ENCODE measurements at regions not wholly inside any gene's neighbourhood (a gene's known extent, or its start where the extent isn't known, plus 50 kb on each side); places are given as distances from the start of the nearest gene placed in this dataset.

DNA sequence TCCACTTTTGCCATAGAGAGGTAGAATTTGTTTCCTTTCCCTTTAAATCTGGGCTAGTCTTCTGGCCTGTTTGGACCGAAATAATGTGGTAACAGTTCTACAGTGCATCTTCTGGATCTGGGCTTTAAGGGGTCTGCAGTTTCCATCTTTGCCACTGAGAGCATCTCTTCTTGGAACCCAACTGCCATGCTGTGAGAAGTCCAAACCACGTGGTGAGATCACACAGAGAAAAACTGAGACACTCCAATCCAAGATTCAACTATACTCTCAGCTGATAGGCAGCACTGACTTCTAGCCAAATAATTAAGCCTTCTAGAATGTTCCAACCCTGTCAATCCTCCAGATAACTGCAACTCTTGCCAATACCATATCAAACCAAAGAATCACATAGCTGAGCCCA is 261.1 kb downstream of the INSIG2 start (continued):
- TF ChIP-seq, protein P1, sequence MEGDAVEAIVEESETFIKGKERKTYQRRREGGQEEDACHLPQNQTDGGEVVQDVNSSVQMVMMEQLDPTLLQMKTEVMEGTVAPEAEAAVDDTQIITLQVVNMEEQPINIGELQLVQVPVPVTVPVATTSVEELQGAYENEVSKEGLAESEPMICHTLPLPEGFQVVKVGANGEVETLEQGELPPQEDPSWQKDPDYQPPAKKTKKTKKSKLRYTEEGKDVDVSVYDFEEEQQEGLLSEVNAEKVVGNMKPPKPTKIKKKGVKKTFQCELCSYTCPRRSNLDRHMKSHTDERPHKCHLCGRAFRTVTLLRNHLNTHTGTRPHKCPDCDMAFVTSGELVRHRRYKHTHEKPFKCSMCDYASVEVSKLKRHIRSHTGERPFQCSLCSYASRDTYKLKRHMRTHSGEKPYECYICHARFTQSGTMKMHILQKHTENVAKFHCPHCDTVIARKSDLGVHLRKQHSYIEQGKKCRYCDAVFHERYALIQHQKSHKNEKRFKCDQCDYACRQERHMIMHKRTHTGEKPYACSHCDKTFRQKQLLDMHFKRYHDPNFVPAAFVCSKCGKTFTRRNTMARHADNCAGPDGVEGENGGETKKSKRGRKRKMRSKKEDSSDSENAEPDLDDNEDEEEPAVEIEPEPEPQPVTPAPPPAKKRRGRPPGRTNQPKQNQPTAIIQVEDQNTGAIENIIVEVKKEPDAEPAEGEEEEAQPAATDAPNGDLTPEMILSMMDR (IDR thresholded peaks at IDR 0.05), result no peak
- TF ChIP-seq RCOR1 (IDR thresholded peaks at IDR 0.05; ENCODE audit: low read depth, low read length), result no peak
- TF ChIP-seq NPAS2 (CRISPR knock-in tag; IDR thresholded peaks at IDR 0.05; ENCODE audit: borderline replicate concordance), result no peak
- no peak for TF ChIP-seq TP53 (CRISPR knock-in tag; IDR thresholded peaks at IDR 0.05)

DNA sequence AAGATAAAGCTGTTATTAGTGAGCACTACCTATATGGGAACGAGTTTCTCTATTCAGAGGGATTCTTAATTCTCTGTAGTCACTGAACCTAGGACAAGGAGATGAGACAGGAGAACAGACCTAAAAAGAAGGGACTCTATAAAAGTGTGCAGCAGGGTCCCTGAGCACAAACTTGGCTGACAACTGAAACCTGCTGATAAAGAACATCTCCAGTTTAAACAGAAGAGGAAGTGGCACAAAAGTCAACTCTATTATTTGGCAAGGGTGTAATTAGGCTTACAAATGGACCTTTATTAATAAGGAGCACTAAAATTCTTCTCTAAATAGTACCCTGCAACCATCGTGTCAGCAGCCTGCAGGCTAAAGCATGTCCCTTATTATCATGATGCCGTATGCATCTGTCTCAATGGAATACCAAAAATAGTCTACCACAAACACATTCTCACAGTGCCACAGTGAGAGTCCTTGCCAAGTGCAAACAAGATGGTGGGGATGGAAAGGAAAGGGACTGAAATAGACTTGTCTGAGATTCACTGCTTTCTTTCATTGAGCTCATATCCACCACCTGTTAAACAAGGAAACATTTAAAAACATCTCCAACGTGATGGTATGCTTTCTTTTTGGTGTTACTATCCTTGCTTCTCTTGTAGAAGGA is 260.2 kb downstream of the INSIG2 start:
- no peak for FAIRE-seq
- POLR2A ChIA-PET, result no interaction called here
- TF ChIP-seq RARB (CRISPR knock-in tag; IDR thresholded peaks at IDR 0.05) (no peak), PHF8 (IDR thresholded peaks at IDR 0.05; ENCODE audit: borderline replicate concordance, low read depth) (no peak), SREBF2 (IDR thresholded peaks at IDR 0.05) (no peak), MAFK (IDR thresholded peaks at IDR 0.05; ENCODE audit: partially characterized antibody) (no peak), SMC3 (IDR thresholded peaks at IDR 0.05) (no peak), RCOR1 (IDR thresholded peaks at IDR 0.05; ENCODE audit: low read depth, low read length) (no peak), HEYL (CRISPR knock-in tag; IDR thresholded peaks at IDR 0.05) (no peak), TFCP2L1 (CRISPR knock-in tag; IDR thresholded peaks at IDR 0.05) (no peak), NFE2L2 (conservative IDR thresholded peaks at IDR 0.05; ENCODE audit: low read length) (no peak), CBX2 (IDR thresholded peaks at IDR 0.05; ENCODE audit: borderline replicate concordance, low read depth) (no peak), CEBPB (IDR thresholded peaks at IDR 0.05) (no peak), HDAC2 (IDR thresholded peaks at IDR 0.05) (no peak), MYC (IDR thresholded peaks at IDR 0.05; ENCODE audit: borderline replicate concordance, low read length) (no peak), KDM5A (IDR thresholded peaks at IDR 0.05) (no peak), ZNF302 (CRISPR knock-in tag; IDR thresholded peaks at IDR 0.05) (no peak), RAD21 (conservative IDR thresholded peaks at IDR 0.05 in 1 of 2, IDR thresholded peaks at IDR 0.05 in 1 of 2) (no peak), EHMT2 (IDR thresholded peaks at IDR 0.05; ENCODE audit: low read depth) (no peak)
- TF ChIP-seq, protein P2, sequence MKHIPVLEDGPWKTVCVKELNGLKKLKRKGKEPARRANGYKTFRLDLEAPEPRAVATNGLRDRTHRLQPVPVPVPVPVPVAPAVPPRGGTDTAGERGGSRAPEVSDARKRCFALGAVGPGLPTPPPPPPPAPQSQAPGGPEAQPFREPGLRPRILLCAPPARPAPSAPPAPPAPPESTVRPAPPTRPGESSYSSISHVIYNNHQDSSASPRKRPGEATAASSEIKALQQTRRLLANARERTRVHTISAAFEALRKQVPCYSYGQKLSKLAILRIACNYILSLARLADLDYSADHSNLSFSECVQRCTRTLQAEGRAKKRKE (CRISPR knock-in tag; IDR thresholded peaks at IDR 0.05; ENCODE audit: low read depth), result no peak
- TF ChIP-seq, protein P3, sequence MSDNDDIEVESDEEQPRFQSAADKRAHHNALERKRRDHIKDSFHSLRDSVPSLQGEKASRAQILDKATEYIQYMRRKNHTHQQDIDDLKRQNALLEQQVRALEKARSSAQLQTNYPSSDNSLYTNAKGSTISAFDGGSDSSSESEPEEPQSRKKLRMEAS (IDR thresholded peaks at IDR 0.05), result no peak
- no peak for DNase-seq (ENCODE audit: low read depth in 1 of 2, low spot score in 1 of 2)
- 11% methylated on average over 4 of the region's 4 CpGs for whole genome bisulfite sequencing (ENCODE audit: missing lambda C conversion rate)
- H3K9me3 ChIP-seq, result no peaks in the 10 kb centered on the region
- H3K4me1 ChIP-seq, result no peaks in the 10 kb centered on the region
- no peak overlapping the region for H3K4me2 ChIP-seq
- no peak overlapping the region for H3K4me3 ChIP-seq
- CTCF ChIA-PET, result interaction anchor here (1.2 kb wide), 1 partner anchor 18 kb away, joined by 3 read pairs; no protein-coding TSS in a partner anchor
- ATAC-seq, result no peak
- no peak overlapping the region for H3K27ac ChIP-seq

DNA sequence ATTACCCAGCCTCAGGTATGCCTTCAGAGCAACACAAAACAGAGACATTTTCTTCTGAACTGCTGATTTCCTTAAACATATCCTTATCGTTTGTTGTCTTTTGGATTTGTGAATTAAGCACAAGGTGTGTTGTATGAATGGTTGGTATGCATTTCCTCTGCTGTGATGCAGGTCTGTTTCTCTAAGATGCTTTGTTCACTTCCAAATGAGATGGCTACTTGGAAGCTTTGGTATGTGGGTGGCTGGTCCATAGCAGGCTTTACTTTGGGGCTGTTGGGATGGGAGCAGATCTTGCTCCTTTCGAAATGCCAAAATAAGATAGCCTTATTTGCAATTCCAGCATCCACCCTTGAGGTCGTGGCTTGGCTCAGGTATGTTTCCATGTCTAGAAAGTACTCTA is 257.2 kb downstream of the INSIG2 start:
- 3% methylated on average over 3 of the region's 3 CpGs for WGBS (ENCODE audit: missing lambda C conversion rate)
- ATAC-seq, result no peak
- Histone ChIP-seq H3K9me3 (no peaks in the 10 kb centered on the region), H3K4me1 (no peaks in the 10 kb centered on the region), H3K4me3 (no peak overlapping the region), H3K27ac (no peak overlapping the region), H3K4me2 (no peak overlapping the region)
- DNase-seq (ENCODE audit: low read depth in 1 of 2, low spot score in 1 of 2), result no peak
- POLR2A ChIA-PET, result no interaction called here
- CTCF ChIA-PET, result no interaction called here
- FAIRE-seq, result no peak
- TF ChIP-seq MAZ (IDR thresholded peaks at IDR 0.05; ENCODE audit: borderline replicate concordance, low read depth, low read length) (no peak), GATA3 (IDR thresholded peaks at IDR 0.05; ENCODE audit: borderline replicate concordance) (no peak), HOXB5 (CRISPR knock-in tag; IDR thresholded peaks at IDR 0.05) (no peak), FOXS1 (CRISPR knock-in tag; IDR thresholded peaks at IDR 0.05) (no peak), ZC3H11A (IDR thresholded peaks at IDR 0.05) (no peak), MAFK (IDR thresholded peaks at IDR 0.05; ENCODE audit: partially characterized antibody) (no peak), EHF (CRISPR knock-in tag; IDR thresholded peaks at IDR 0.05) (no peak), FOSL2 (IDR thresholded peaks at IDR 0.05) (no peak), FOSL2 (CRISPR knock-in tag; IDR thresholded peaks at IDR 0.05) (no peak)
- TF ChIP-seq, protein P4, sequence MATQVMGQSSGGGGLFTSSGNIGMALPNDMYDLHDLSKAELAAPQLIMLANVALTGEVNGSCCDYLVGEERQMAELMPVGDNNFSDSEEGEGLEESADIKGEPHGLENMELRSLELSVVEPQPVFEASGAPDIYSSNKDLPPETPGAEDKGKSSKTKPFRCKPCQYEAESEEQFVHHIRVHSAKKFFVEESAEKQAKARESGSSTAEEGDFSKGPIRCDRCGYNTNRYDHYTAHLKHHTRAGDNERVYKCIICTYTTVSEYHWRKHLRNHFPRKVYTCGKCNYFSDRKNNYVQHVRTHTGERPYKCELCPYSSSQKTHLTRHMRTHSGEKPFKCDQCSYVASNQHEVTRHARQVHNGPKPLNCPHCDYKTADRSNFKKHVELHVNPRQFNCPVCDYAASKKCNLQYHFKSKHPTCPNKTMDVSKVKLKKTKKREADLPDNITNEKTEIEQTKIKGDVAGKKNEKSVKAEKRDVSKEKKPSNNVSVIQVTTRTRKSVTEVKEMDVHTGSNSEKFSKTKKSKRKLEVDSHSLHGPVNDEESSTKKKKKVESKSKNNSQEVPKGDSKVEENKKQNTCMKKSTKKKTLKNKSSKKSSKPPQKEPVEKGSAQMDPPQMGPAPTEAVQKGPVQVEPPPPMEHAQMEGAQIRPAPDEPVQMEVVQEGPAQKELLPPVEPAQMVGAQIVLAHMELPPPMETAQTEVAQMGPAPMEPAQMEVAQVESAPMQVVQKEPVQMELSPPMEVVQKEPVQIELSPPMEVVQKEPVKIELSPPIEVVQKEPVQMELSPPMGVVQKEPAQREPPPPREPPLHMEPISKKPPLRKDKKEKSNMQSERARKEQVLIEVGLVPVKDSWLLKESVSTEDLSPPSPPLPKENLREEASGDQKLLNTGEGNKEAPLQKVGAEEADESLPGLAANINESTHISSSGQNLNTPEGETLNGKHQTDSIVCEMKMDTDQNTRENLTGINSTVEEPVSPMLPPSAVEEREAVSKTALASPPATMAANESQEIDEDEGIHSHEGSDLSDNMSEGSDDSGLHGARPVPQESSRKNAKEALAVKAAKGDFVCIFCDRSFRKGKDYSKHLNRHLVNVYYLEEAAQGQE (IDR thresholded peaks at IDR 0.05), result no peak
- TF ChIP-seq, protein P5, sequence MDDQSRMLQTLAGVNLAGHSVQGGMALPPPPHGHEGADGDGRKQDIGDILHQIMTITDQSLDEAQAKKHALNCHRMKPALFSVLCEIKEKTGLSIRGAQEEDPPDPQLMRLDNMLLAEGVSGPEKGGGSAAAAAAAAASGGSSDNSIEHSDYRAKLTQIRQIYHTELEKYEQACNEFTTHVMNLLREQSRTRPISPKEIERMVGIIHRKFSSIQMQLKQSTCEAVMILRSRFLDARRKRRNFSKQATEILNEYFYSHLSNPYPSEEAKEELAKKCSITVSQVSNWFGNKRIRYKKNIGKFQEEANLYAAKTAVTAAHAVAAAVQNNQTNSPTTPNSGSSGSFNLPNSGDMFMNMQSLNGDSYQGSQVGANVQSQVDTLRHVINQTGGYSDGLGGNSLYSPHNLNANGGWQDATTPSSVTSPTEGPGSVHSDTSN (IDR thresholded peaks at IDR 0.05), result no peak
